Gastrocnemius medialis (tissue), 4 donors: ENCODE measurements at regions not wholly inside any gene's neighbourhood (a gene's known extent, or its start where the extent isn't known, plus 50 kb on each side); places are given as distances from the start of the nearest gene placed in this dataset.

Experiments
- CTCF ChIP-seq, 5 experiments: fragments of 450-650 bp in 3 of 5; fragments of 200-600 bp in 2 of 5; sonication (generic) in 2 of 5; IDR thresholded peaks in 4 of 5; conservative IDR thresholded peaks in 1 of 5; 1 replicate in 4 of 5; 2 replicates in 1 of 5; pipeline ENCODE4 v1.5.1; 2016 to 2019; ENCODE audit warnings: antibody characterized with exemption in 5 of 5, mild to moderate bottlenecking in 3 of 5, moderate library complexity in 3 of 5
- POLR2A ChIP-seq, 2 donors: fragments of 450-650 bp; IDR thresholded peaks; one replicate each; pipeline ENCODE4 v1.6.1; 2017; ENCODE audit warnings: antibody characterized with exemption in 2 of 2, mild to moderate bottlenecking in 2 of 2, moderate library complexity in 2 of 2

GRCh38 chr5:5598547-5599113 is 176.2 kb downstream of the ICE1 start:
- TF ChIP-seq CTCF (IDR thresholded peaks at IDR 0.05 in 4 of 5, conservative IDR thresholded peaks at IDR 0.05 in 1 of 5) (no peak), POLR2A (IDR thresholded peaks at IDR 0.05) (no peak)
